ENCODE measurements at regions not wholly inside any gene's neighbourhood (a gene's known extent, or its start where the extent isn't known, plus 50 kb on each side); places are given as distances from the start of the nearest gene placed in this dataset.

DNA sequence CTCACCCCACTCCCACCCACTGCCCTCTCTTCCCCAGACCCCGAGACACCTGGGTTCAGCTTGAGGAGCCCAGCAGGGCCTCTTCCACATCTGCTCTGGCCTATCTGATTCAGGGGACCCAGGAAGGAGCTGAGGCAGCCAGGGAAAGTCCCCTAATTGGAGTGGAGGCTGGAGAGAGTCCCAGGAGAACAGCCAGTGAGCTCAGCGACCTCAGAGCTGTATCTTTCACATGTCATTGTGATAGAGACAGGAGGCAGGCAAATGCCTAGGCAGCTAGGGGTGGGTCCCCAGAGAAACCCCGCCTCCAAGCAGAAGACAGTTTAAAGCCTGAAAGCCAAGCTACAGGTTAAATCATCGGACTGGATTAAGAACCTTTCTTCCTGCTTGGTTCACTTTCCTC lies 122.7 kb downstream of the MATN1 start:
- TF ChIP-seq NFXL1 (IDR thresholded peaks at IDR 0.05; ENCODE audit: borderline replicate concordance) (no peak), TCF3 (IDR thresholded peaks at IDR 0.05; ENCODE audit: borderline replicate concordance, insufficient read depth, low read depth, low read length) (no peak), MEF2B (IDR thresholded peaks at IDR 0.05; ENCODE audit: partially characterized antibody, poor library complexity, severe bottlenecking) (peak; percentile 27), KLF5 (IDR thresholded peaks at IDR 0.05; ENCODE audit: partially characterized antibody) (no peak)
- H3K4me3 ChIP-seq: no peak overlapping the region
- ATAC-seq: peak; percentile 41; the same call in 2 of the 3 replicates
- ChIA-PET SMC1A (ENCODE audit: uncharacterized antibody, unreplicated experiment) (no interaction called here), RAD21 (ENCODE audit: unreplicated experiment) (no interaction called here), POLR2A (no interaction called here), CTCF (no interaction called here)
- no peaks in the 10 kb centered on the region for H3K79me2 ChIP-seq (ENCODE audit: control insufficient read depth, insufficient read depth, low read length)
- no peak for FAIRE-seq
- no peak overlapping the region for H3K9ac ChIP-seq (ENCODE audit: control insufficient read depth, insufficient read depth, low read length)
- H3K4me2 ChIP-seq (ENCODE audit: control insufficient read depth, insufficient read depth): no peak overlapping the region
- no peak for DNase-seq (ENCODE audit: low read depth, low spot score)
- intact Hi-C loops (cut with micrococcal nuclease; ENCODE audit: unreplicated experiment): no loop called here
- WGBS (ENCODE audit: insufficient coverage, insufficient replicate concordance, low lambda C conversion rate, missing lambda C conversion rate): 15% methylated on average over 4 of the region's 4 CpGs
- H2AFZ ChIP-seq (ENCODE audit: control insufficient read depth, low read depth, low read length): no peak overlapping the region
- no peaks in the 10 kb centered on the region for H3K4me1 ChIP-seq (ENCODE audit: control insufficient read depth, insufficient read depth, low read length)
- no peaks in the 10 kb centered on the region for H3K9me3 ChIP-seq (replicated peaks; ENCODE audit: control insufficient read depth, insufficient read depth, low read length)
- no peak overlapping the region for H3K27ac ChIP-seq (ENCODE audit: control insufficient read depth, insufficient read depth)
- no peaks in the 10 kb centered on the region for H4K20me1 ChIP-seq (ENCODE audit: control insufficient read depth, insufficient read depth)
- no peaks in the 10 kb centered on the region; a peak in 1 of 4 replicates for H3K27me3 ChIP-seq (replicated peaks in 1 of 2; ENCODE audit: control insufficient read depth in 2 of 2, insufficient read depth in 2 of 2, low read length in 1 of 2)
- in situ Hi-C loops (cut with MboI): no loop called here
- no peaks in the 10 kb centered on the region for H3K36me3 ChIP-seq (ENCODE audit: control insufficient read depth in 2 of 2, insufficient read depth in 2 of 2, low read length in 1 of 2)
- BruUV-seq (replicated peaks): no TSS peak

DNA sequence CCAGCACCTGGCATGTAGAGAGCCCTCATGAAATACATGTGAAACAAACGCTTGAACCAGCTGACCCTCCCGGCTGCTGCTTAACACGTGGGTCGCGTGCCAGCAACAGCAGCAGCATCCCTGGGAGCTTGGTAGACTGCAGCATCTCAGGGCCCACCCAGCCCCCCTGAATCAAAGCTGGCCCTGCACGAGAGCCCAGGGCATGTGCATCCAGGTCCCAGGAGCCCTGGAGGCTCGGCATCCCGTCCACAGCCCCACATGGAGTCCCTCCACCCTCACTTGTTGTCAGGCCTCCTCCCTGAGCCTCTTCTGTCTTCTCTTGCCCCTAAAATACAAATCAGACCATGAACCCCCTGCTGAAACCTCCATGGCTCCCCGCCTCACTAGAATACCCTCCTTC lies 123.1 kb downstream of the MATN1 start:
- Histone ChIP-seq H3K9me3 (replicated peaks; ENCODE audit: control insufficient read depth, insufficient read depth, low read length) (no peaks in the 10 kb centered on the region), H4K20me1 (ENCODE audit: control insufficient read depth, insufficient read depth) (no peaks in the 10 kb centered on the region), H3K79me2 (ENCODE audit: control insufficient read depth, insufficient read depth, low read length) (no peaks in the 10 kb centered on the region), H3K4me3 (no peak overlapping the region), H3K4me1 (ENCODE audit: control insufficient read depth, insufficient read depth, low read length) (no peaks in the 10 kb centered on the region), H3K9ac (ENCODE audit: control insufficient read depth, insufficient read depth, low read length) (no peak overlapping the region), H3K4me2 (ENCODE audit: control insufficient read depth, insufficient read depth) (no peak overlapping the region), H2AFZ (ENCODE audit: control insufficient read depth, low read depth, low read length) (no peak overlapping the region), H3K36me3 (ENCODE audit: control insufficient read depth in 2 of 2, insufficient read depth in 2 of 2, low read length in 1 of 2) (no peaks in the 10 kb centered on the region), H3K27me3 (replicated peaks in 1 of 2; ENCODE audit: control insufficient read depth in 2 of 2, insufficient read depth in 2 of 2, low read length in 1 of 2) (no peaks in the 10 kb centered on the region), H3K27ac (ENCODE audit: control insufficient read depth, insufficient read depth) (no peak overlapping the region)
- in situ Hi-C loops (cut with MboI): no loop called here
- SMC1A ChIA-PET (ENCODE audit: uncharacterized antibody, unreplicated experiment): no interaction called here
- POLR2A ChIA-PET: no interaction called here
- intact Hi-C loops (cut with micrococcal nuclease; ENCODE audit: unreplicated experiment): no loop called here
- DNase-seq (ENCODE audit: low read depth, low spot score) (no peak), FAIRE-seq (no peak), ATAC-seq (no peak)
- 24% methylated on average over 9 of the region's 9 CpGs for WGBS (ENCODE audit: insufficient coverage, insufficient replicate concordance, low lambda C conversion rate, missing lambda C conversion rate)
- CTCF ChIA-PET: no interaction called here
- RAD21 ChIA-PET (ENCODE audit: unreplicated experiment): no interaction called here
- no TSS peak for BruUV-seq (replicated peaks)
- TF ChIP-seq LARP7 (IDR thresholded peaks at IDR 0.05): no peak
- TF ChIP-seq MYB (IDR thresholded peaks at IDR 0.05; ENCODE audit: borderline replicate concordance, low read depth, low read length): no peak
- TF ChIP-seq, protein P1, sequence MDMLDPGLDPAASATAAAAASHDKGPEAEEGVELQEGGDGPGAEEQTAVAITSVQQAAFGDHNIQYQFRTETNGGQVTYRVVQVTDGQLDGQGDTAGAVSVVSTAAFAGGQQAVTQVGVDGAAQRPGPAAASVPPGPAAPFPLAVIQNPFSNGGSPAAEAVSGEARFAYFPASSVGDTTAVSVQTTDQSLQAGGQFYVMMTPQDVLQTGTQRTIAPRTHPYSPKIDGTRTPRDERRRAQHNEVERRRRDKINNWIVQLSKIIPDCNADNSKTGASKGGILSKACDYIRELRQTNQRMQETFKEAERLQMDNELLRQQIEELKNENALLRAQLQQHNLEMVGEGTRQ (IDR thresholded peaks at IDR 0.05; ENCODE audit: borderline replicate concordance, low read depth, low read length): no peak
- no peak for TF ChIP-seq BHLHE40 (IDR thresholded peaks at IDR 0.05; ENCODE audit: borderline replicate concordance in 1 of 2, low read depth in 2 of 2, low read length in 1 of 2)
- TF ChIP-seq, protein P2, sequence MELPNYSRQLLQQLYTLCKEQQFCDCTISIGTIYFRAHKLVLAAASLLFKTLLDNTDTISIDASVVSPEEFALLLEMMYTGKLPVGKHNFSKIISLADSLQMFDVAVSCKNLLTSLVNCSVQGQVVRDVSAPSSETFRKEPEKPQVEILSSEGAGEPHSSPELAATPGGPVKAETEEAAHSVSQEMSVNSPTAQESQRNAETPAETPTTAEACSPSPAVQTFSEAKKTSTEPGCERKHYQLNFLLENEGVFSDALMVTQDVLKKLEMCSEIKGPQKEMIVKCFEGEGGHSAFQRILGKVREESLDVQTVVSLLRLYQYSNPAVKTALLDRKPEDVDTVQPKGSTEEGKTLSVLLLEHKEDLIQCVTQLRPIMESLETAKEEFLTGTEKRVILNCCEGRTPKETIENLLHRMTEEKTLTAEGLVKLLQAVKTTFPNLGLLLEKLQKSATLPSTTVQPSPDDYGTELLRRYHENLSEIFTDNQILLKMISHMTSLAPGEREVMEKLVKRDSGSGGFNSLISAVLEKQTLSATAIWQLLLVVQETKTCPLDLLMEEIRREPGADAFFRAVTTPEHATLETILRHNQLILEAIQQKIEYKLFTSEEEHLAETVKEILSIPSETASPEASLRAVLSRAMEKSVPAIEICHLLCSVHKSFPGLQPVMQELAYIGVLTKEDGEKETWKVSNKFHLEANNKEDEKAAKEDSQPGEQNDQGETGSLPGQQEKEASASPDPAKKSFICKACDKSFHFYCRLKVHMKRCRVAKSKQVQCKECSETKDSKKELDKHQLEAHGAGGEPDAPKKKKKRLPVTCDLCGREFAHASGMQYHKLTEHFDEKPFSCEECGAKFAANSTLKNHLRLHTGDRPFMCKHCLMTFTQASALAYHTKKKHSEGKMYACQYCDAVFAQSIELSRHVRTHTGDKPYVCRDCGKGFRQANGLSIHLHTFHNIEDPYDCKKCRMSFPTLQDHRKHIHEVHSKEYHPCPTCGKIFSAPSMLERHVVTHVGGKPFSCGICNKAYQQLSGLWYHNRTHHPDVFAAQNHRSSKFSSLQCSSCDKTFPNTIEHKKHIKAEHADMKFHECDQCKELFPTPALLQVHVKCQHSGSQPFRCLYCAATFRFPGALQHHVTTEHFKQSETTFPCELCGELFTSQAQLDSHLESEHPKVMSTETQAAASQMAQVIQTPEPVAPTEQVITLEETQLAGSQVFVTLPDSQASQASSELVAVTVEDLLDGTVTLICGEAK (IDR thresholded peaks at IDR 0.05; ENCODE audit: borderline replicate concordance): no peak
- no peak for TF ChIP-seq TAF1 (IDR thresholded peaks at IDR 0.05; ENCODE audit: borderline replicate concordance, low read depth, low read length)
- no peak for TF ChIP-seq NR2F1 (conservative IDR thresholded peaks at IDR 0.05)
- no peak for TF ChIP-seq YY1 (IDR thresholded peaks at IDR 0.05; ENCODE audit: low read depth, low read length)
- TF ChIP-seq, protein P3, sequence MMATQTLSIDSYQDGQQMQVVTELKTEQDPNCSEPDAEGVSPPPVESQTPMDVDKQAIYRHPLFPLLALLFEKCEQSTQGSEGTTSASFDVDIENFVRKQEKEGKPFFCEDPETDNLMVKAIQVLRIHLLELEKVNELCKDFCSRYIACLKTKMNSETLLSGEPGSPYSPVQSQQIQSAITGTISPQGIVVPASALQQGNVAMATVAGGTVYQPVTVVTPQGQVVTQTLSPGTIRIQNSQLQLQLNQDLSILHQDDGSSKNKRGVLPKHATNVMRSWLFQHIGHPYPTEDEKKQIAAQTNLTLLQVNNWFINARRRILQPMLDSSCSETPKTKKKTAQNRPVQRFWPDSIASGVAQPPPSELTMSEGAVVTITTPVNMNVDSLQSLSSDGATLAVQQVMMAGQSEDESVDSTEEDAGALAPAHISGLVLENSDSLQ (IDR thresholded peaks at IDR 0.05): no peak
